Panc1 (cell line): ENCODE measurements at regions not wholly inside any gene's neighbourhood (a gene's known extent, or its start where the extent isn't known, plus 50 kb on each side); places are given as distances from the start of the nearest gene placed in this dataset.

Experiments
- POLR2AphosphoS5 ChIP-seq: IDR thresholded peaks from 2 replicates; pipeline ENCODE4 v1.6.1; 2012; ENCODE audit warnings: mild to moderate bottlenecking, low read depth, low read length, moderate library complexity
- TCF7L2 ChIP-seq: IDR thresholded peaks from 2 replicates; pipeline ENCODE4 v1.6.1; 2011; ENCODE audit warnings: mild to moderate bottlenecking, low read depth, low read length, inconsistent platforms
- TF ChIP-seq, protein P1 (sequence below): fragments of 450-650 bp; IDR thresholded peaks from 2 replicates; pipeline ENCODE4 v1.5.1; 2017; ENCODE audit warnings: mild to moderate bottlenecking

DNA sequence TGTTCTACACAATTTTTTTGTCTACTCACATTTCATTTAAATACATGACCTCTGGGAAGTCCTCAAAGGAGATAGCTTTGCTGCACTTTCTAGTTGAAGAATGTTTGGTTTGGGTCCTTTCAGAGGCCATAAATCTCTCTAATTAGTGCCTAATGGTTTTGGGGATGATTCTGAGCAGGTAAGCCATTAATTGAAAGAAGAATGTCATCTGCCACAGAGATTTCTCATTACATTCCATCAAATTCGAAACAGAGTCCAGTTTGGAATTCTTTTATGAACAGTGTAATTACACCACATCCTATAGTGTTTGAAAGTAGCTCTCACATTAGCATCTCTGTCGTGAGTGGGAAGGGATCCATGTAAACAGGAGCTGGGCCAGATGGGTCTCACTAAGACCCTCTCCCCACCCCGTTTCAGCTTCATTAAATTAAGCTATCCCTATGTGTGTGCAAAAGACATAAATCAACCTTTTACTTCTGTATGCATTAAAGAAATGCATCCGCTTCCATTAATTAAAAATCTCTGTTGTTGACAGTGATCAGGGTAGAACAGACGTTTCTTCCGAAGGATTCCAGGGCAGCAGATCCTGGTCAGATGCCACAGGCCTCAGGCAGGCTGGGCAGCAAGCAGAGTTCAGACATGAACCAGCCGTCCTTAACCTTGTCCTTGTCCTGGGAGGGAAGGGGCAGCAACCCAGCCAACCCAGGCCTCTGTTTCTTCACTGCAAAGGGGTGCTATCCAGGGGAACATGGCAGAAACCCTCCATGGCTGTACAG, 99.8 kb upstream of the MAP1B start:
- TF ChIP-seq, protein P1, sequence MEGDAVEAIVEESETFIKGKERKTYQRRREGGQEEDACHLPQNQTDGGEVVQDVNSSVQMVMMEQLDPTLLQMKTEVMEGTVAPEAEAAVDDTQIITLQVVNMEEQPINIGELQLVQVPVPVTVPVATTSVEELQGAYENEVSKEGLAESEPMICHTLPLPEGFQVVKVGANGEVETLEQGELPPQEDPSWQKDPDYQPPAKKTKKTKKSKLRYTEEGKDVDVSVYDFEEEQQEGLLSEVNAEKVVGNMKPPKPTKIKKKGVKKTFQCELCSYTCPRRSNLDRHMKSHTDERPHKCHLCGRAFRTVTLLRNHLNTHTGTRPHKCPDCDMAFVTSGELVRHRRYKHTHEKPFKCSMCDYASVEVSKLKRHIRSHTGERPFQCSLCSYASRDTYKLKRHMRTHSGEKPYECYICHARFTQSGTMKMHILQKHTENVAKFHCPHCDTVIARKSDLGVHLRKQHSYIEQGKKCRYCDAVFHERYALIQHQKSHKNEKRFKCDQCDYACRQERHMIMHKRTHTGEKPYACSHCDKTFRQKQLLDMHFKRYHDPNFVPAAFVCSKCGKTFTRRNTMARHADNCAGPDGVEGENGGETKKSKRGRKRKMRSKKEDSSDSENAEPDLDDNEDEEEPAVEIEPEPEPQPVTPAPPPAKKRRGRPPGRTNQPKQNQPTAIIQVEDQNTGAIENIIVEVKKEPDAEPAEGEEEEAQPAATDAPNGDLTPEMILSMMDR = no peak
- no peak for TF ChIP-seq POLR2AphosphoS5
- no peak for TF ChIP-seq TCF7L2
